Upper lobe of left lung (tissue), 4 donors: ENCODE measurements at regions not wholly inside any gene's neighbourhood (a gene's known extent, or its start where the extent isn't known, plus 50 kb on each side); places are given as distances from the start of the nearest gene placed in this dataset.

Source experiments
- POLR2A ChIP-seq, 4 donors: fragments of 450-650 bp; IDR thresholded peaks; one replicate each; pipeline ENCODE4 v1.5.1; 2016 to 2017; ENCODE audit warnings: antibody characterized with exemption in 4 of 4, mild to moderate bottlenecking in 2 of 4
- POLR2AphosphoS5 ChIP-seq, 2 donors: sonication (generic); formaldehyde crosslinking; IDR thresholded peaks; one replicate each; pipeline ENCODE4 v1.5.1; 2017; ENCODE audit warnings: antibody characterized with exemption in 2 of 2
- TF ChIP-seq, protein P1 (sequence below), 6 experiments: fragments of 450-650 bp in 4 of 6; fragments of 200-600 bp in 2 of 6; sonication (generic) in 2 of 6; IDR thresholded peaks; one replicate each; pipeline ENCODE4 v1.5.1; 2016 to 2019; ENCODE audit warnings: antibody characterized with exemption in 6 of 6

DNA sequence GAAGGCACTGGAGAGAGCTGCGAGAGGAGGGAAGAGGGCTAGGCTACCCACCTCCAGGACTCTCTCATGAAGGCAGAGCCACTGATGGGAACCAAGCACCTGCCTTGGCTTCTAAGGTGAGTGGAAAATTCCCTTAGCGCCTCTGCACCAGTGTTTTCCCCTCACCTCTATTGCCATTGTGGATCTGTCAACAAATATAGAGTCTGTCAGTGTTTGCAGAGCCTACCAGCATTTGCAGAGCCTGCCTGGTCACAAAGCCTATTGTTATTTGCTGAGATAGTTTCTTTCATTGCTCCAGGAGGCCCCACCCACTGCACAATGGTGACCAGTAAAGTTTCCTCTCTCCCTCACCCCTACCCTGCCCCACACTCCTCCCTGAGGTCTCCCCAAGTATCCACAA lies 141.9 kb downstream of the MRPL14 start:
- TF ChIP-seq, protein P1, sequence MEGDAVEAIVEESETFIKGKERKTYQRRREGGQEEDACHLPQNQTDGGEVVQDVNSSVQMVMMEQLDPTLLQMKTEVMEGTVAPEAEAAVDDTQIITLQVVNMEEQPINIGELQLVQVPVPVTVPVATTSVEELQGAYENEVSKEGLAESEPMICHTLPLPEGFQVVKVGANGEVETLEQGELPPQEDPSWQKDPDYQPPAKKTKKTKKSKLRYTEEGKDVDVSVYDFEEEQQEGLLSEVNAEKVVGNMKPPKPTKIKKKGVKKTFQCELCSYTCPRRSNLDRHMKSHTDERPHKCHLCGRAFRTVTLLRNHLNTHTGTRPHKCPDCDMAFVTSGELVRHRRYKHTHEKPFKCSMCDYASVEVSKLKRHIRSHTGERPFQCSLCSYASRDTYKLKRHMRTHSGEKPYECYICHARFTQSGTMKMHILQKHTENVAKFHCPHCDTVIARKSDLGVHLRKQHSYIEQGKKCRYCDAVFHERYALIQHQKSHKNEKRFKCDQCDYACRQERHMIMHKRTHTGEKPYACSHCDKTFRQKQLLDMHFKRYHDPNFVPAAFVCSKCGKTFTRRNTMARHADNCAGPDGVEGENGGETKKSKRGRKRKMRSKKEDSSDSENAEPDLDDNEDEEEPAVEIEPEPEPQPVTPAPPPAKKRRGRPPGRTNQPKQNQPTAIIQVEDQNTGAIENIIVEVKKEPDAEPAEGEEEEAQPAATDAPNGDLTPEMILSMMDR (IDR thresholded peaks at IDR 0.05) = no peak
- TF ChIP-seq POLR2A (IDR thresholded peaks at IDR 0.05) (no peak), POLR2AphosphoS5 (IDR thresholded peaks at IDR 0.05) (no peak)
